IMR-90 (cell line): ENCODE measurements at regions not wholly inside any gene's neighbourhood (a gene's known extent, or its start where the extent isn't known, plus 50 kb on each side); places are given as distances from the start of the nearest gene placed in this dataset.

Source experiments
- ATAC-seq: fragments of 200-7000 bp; cut with Tn5 transposase; 2 replicates; pipeline ENCODE4 v1.9.1; 2020; ENCODE audit warnings: low read depth, mild to moderate bottlenecking, moderate library complexity
- BruUV-seq: library from RNA; stranded (reverse); fragments of 400-500 nt; replicated peaks from 2 replicates; lab custom pipeline; 2021; lab: Mats Ljungman, UMichigan
- CTCF ChIA-PET: fragments of 300-600 bp; formaldehyde crosslinking; extraction: SDS; loops from one replicate; lab custom pipeline; 2021; ENCODE audit warnings: antibody characterized with exemption; lab: Yijun Ruan, JAX
- POLR2A ChIA-PET: fragments of 300-600 bp; sonication (Branson Sonifier 250); formaldehyde crosslinking; loops from one replicate; lab custom pipeline; 2022; ENCODE audit warnings: antibody characterized with exemption; ENCODE audit not compliant: unreplicated experiment; lab: Charles Lee
- DNase-seq: peaks from one replicate; pipeline ENCODE4 v3.0.0; 2013
- H2AFZ ChIP-seq: replicated peaks from 2 replicates; pipeline ENCODE3; 2013; ENCODE audit warnings: low read length, mild to moderate bottlenecking; ENCODE audit not compliant: poor library complexity
- H2AK5ac ChIP-seq: 2 replicates; pipeline ENCODE4 v1.6.1; 2013; ENCODE audit warnings: low read depth, low read length, inconsistent platforms
- H2AK9ac ChIP-seq: replicated peaks from 2 replicates; pipeline ENCODE3; 2013; ENCODE audit warnings: mild to moderate bottlenecking, low read depth, low read length, moderate library complexity; ENCODE audit not compliant: poor library complexity
- H2BK120ac ChIP-seq: 2 replicates; pipeline ENCODE4 v1.6.1; 2013; ENCODE audit warnings: low read depth, low read length, inconsistent platforms
- H2BK15ac ChIP-seq: 3 replicates; pipeline ENCODE4 v1.6.1; 2013; ENCODE audit warnings: low read depth, low read length, inconsistent platforms
- H2BK20ac ChIP-seq: 2 replicates; pipeline ENCODE4 v1.6.1; 2013; ENCODE audit warnings: low read depth, mild to moderate bottlenecking, inconsistent platforms, low read length, moderate library complexity
- H2BK5ac ChIP-seq: 2 replicates; pipeline ENCODE4 v1.6.1; 2013; ENCODE audit warnings: mild to moderate bottlenecking, low read depth, low read length, inconsistent platforms; ENCODE audit not compliant: poor library complexity, severe bottlenecking
- H3K14ac ChIP-seq: replicated peaks from 2 replicates; pipeline ENCODE4 v1.6.1; 2013; ENCODE audit warnings: low read depth, low read length, inconsistent platforms
- H3K18ac ChIP-seq: 2 replicates; pipeline ENCODE4 v1.6.1; 2013; ENCODE audit warnings: low read depth, low read length, control low read depth
- H3K23ac ChIP-seq: 2 replicates; pipeline ENCODE4 v1.6.1; 2013; ENCODE audit warnings: low read depth, low read length, inconsistent platforms
- H3K27ac ChIP-seq: 2 replicates; pipeline ENCODE4 v1.5.1; 2013; ENCODE audit warnings: mild to moderate bottlenecking, control low read depth, low read length; ENCODE audit not compliant: insufficient read depth
- H3K27me3 ChIP-seq: 2 replicates; pipeline ENCODE4 v1.6.1; 2013; ENCODE audit warnings: low read length; ENCODE audit not compliant: control insufficient read depth, insufficient read depth
- H3K36me3 ChIP-seq: 2 replicates; pipeline ENCODE4 v1.6.1; 2013; ENCODE audit warnings: low read length, mixed read lengths; ENCODE audit not compliant: control insufficient read depth, insufficient read depth
- H3K4ac ChIP-seq: 2 replicates; pipeline ENCODE4 v1.6.1; 2013; ENCODE audit warnings: low read depth, low read length, inconsistent platforms
- H3K4me1 ChIP-seq: 2 replicates; pipeline ENCODE4 v1.6.1; 2013; ENCODE audit warnings: low read length, mixed read lengths; ENCODE audit not compliant: control insufficient read depth, insufficient read depth
- H3K4me2 ChIP-seq: 2 replicates; pipeline ENCODE4 v1.6.1; 2013; ENCODE audit warnings: low read depth, mild to moderate bottlenecking, control low read depth, low read length, moderate library complexity
- H3K4me3 ChIP-seq: 2 replicates; pipeline ENCODE4 v1.5.1; 2013; ENCODE audit warnings: low read depth, mild to moderate bottlenecking, control low read depth, low read length, moderate library complexity; ENCODE audit not compliant: insufficient read depth
- H3K56ac ChIP-seq: 2 replicates; pipeline ENCODE4 v1.6.1; 2013; ENCODE audit warnings: low read length, inconsistent platforms; ENCODE audit not compliant: insufficient read depth; ENCODE audit errors: extremely low read depth
- H3K79me1 ChIP-seq, 2 experiments: 2 replicates each; pipeline ENCODE4 v1.6.1; 2013; ENCODE audit warnings: low read length in 2 of 2, inconsistent platforms in 1 of 2, low read depth in 1 of 2
- H3K9ac ChIP-seq: 2 replicates; pipeline ENCODE4 v1.6.1; 2013; ENCODE audit warnings: low read depth, low read length, control low read depth
- H3K9me1 ChIP-seq: 2 replicates; pipeline ENCODE4 v1.6.1; 2013; ENCODE audit warnings: low read length, inconsistent platforms; ENCODE audit not compliant: insufficient read depth
- H3K9me3 ChIP-seq: 2 replicates; pipeline ENCODE4 v1.6.1; 2013; ENCODE audit warnings: low read length; ENCODE audit not compliant: control insufficient read depth, insufficient read depth
- H4K20me1 ChIP-seq: 2 replicates; pipeline ENCODE4 v1.6.1; 2013; ENCODE audit warnings: low read length, inconsistent platforms; ENCODE audit not compliant: insufficient read depth
- H4K5ac ChIP-seq: 2 replicates; pipeline ENCODE4 v1.6.1; 2013; ENCODE audit warnings: mild to moderate bottlenecking, low read depth, low read length, control low read depth
- H4K8ac ChIP-seq, 2 experiments: 2 replicates each; pipeline ENCODE4 v1.6.1; 2013; ENCODE audit warnings: low read depth in 2 of 2, low read length in 2 of 2, control low read depth in 1 of 2, inconsistent platforms in 1 of 2
- H4K91ac ChIP-seq: 2 replicates; pipeline ENCODE4 v1.6.1; 2013; ENCODE audit warnings: low read depth, low read length, inconsistent platforms; ENCODE audit not compliant: insufficient read depth
- BHLHE40 ChIP-seq: fragments of 150-350 bp; IDR thresholded peaks from 2 replicates; pipeline ENCODE4 v1.6.1; 2016; ENCODE audit warnings: mild to moderate bottlenecking, low read depth, low read length
- RAD21 ChIP-seq: IDR thresholded peaks from 2 replicates; pipeline ENCODE4 v1.6.1; 2012; ENCODE audit warnings: low read length, improper control_type of control experiment
- dilution Hi-C: fragments of 300-500 bp; cut with HindIII; formaldehyde crosslinking; loops from one replicate; pipeline ENCODE4 v1.14.3; 2018; ENCODE audit warnings: low sequenced_read_pairs; ENCODE audit not compliant: unreplicated experiment
- in situ Hi-C: fragments of 300-500 bp; cut with MboI; formaldehyde crosslinking; loops from 3 replicates; pipeline ENCODE4 v1.14.3; 2019; ENCODE audit warnings: low sequenced_read_pairs, inconsistent platforms, mixed read lengths
- intact Hi-C: fragments of 100-400 bp; cut with micrococcal nuclease; formaldehyde crosslinking; loops from 2 replicates; pipeline ENCODE4 v1.10.0; 2022
- TF ChIP-seq, protein P1 (sequence below): conservative IDR thresholded peaks from 2 replicates; pipeline ENCODE4 v1.5.1; 2012; ENCODE audit warnings: mild to moderate bottlenecking, low read depth, low read length, improper control_type of control experiment

DNA sequence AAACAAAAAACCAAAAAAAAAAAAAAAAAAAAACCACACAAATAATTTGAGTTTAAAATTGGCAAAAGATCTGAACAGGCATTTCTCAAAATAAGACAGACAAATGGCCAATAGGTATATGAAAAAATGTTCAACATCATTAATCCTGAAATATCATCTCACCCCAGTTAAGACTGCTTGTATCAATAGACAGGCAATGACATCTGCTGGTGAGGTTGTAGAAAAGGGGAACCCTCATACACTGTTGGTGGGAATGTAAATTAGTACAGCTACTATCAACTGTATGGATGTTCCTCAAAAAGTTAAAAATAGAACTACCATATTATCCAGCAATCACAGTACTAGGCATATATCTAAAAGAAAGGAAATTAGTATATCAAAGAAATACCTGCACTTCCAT is 523.1 kb downstream of the XIRP2 start:
- ChIA-PET POLR2A (no interaction called here), CTCF (interaction anchor here (0.6 kb wide), 1 partner anchor 771 kb away, joined by 6 read pairs; no protein-coding TSS in a partner anchor)
- no peak overlapping the region for H3K4me3 ChIP-seq
- dilution Hi-C loops (no loop called here), intact Hi-C loops (no loop called here), in situ Hi-C loops (no loop called here)
- H2AFZ ChIP-seq, result no peak overlapping the region
- no peak overlapping the region for H3K56ac ChIP-seq
- no peak overlapping the region for H2AK5ac ChIP-seq
- no peaks in the 10 kb centered on the region for H3K9me1 ChIP-seq
- BruUV-seq, result no TSS peak
- H4K5ac ChIP-seq, result no peak overlapping the region
- H3K23ac ChIP-seq, result no peak overlapping the region
- no peak overlapping the region for H2AK9ac ChIP-seq
- no peak overlapping the region for H4K8ac ChIP-seq
- H3K36me3 ChIP-seq, result no peaks in the 10 kb centered on the region
- H3K27ac ChIP-seq, result no peak overlapping the region
- H2BK20ac ChIP-seq, result no peak overlapping the region
- no peak for DNase-seq
- no peak overlapping the region for H4K91ac ChIP-seq
- ATAC-seq, result no peak
- no peak overlapping the region for H3K9ac ChIP-seq
- no peak overlapping the region for H2BK120ac ChIP-seq
- H2BK5ac ChIP-seq, result no peak overlapping the region
- TF ChIP-seq RAD21 (no peak), BHLHE40 (no peak)
- TF ChIP-seq, protein P1, sequence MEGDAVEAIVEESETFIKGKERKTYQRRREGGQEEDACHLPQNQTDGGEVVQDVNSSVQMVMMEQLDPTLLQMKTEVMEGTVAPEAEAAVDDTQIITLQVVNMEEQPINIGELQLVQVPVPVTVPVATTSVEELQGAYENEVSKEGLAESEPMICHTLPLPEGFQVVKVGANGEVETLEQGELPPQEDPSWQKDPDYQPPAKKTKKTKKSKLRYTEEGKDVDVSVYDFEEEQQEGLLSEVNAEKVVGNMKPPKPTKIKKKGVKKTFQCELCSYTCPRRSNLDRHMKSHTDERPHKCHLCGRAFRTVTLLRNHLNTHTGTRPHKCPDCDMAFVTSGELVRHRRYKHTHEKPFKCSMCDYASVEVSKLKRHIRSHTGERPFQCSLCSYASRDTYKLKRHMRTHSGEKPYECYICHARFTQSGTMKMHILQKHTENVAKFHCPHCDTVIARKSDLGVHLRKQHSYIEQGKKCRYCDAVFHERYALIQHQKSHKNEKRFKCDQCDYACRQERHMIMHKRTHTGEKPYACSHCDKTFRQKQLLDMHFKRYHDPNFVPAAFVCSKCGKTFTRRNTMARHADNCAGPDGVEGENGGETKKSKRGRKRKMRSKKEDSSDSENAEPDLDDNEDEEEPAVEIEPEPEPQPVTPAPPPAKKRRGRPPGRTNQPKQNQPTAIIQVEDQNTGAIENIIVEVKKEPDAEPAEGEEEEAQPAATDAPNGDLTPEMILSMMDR, result 0 out of 2 replicates have a peak, but pooled peaks have one; percentile 3
- no peaks in the 10 kb centered on the region for H3K79me1 ChIP-seq
- H3K27me3 ChIP-seq, result no peaks in the 10 kb centered on the region
- H3K18ac ChIP-seq, result no peak overlapping the region
- no peaks in the 10 kb centered on the region for H4K20me1 ChIP-seq
- H3K4me2 ChIP-seq, result no peak overlapping the region
- no peak overlapping the region for H2BK15ac ChIP-seq
- no peak overlapping the region for H3K14ac ChIP-seq
- H3K4ac ChIP-seq, result no peak overlapping the region
- H3K9me3 ChIP-seq, result no peaks in the 10 kb centered on the region
- H3K4me1 ChIP-seq, result no peaks in the 10 kb centered on the region
